ENCODE measurements at regions not wholly inside any gene's neighbourhood (a gene's known extent, or its start where the extent isn't known, plus 50 kb on each side); places are given as distances from the start of the nearest gene placed in this dataset.

DNA sequence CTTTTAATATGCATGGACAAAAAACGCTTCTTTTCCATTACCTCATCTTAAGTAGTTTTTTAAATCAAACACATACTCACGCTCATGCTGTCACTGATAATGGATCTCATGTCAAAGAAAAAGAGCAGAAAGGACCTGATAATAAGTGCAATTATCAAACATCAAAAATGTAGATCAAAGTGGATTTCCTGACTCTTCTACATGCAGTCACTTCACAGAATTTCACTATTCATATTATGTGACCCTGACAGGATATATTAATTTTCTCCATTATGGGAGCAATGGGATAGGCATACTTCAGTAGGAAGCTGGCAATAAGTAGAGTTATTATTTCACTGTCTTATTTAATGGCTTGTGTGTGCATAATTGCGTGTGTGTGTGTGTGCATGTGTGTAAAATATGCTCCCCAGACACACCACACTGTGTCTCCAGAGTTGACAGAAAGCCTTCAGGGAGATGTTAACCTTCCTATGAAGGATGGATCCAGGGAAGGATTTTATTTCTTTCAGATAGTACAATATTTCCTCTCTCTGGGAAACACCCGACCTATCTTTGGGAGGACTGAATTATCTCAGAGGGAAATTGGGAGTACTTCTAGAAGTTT is 445.2 kb downstream of the SH2D1A start:
- TF ChIP-seq ZNF274 (IDR thresholded peaks at IDR 0.05; ENCODE audit: low read depth, low read length) (no peak), YY1 (IDR thresholded peaks at IDR 0.05; ENCODE audit: insufficient read depth, insufficient read length) (no peak)
